Calu3 (cell line): ENCODE measurements at regions not wholly inside any gene's neighbourhood (a gene's known extent, or its start where the extent isn't known, plus 50 kb on each side); places are given as distances from the start of the nearest gene placed in this dataset.

ENCODE experiments used
- BruUV-seq: library from RNA; stranded (reverse); fragments of 400-500 nt; replicated peaks from 2 replicates; lab custom pipeline; 2021; lab: Mats Ljungman, UMichigan
- CTCF ChIA-PET: fragments of 300-600 bp; sonication (Branson Sonifier 250); formaldehyde crosslinking; loops from one replicate; lab custom pipeline; 2022; ENCODE audit warnings: antibody characterized with exemption; lab: Charles Lee
- DNase-seq: peaks from one replicate; pipeline ENCODE4 v3.0.0; 2022
- H3K27ac Mint-ChIP-seq: one replicate; pipeline ENCODE4 v1.8.0; 2022; ENCODE audit warnings: mixed read lengths; ENCODE audit not compliant: unreplicated experiment
- H3K27me3 Mint-ChIP-seq: one replicate; pipeline ENCODE4 v1.8.0; 2022; ENCODE audit warnings: mixed read lengths; ENCODE audit not compliant: unreplicated experiment
- H3K36me3 Mint-ChIP-seq: one replicate; pipeline ENCODE4 v1.8.0; 2022; ENCODE audit warnings: mild to moderate bottlenecking, moderate library complexity, mixed read lengths; ENCODE audit not compliant: insufficient read depth, unreplicated experiment
- H3K4me1 Mint-ChIP-seq: one replicate; pipeline ENCODE4 v1.8.0; 2022; ENCODE audit warnings: mild to moderate bottlenecking, low read depth, mixed read lengths; ENCODE audit not compliant: unreplicated experiment
- H3K4me3 Mint-ChIP-seq: one replicate; pipeline ENCODE4 v1.8.0; 2022; ENCODE audit warnings: mild to moderate bottlenecking, low read depth, moderate library complexity, mixed read lengths; ENCODE audit not compliant: unreplicated experiment
- H3K9me3 Mint-ChIP-seq: one replicate; pipeline ENCODE4 v1.8.0; 2022; ENCODE audit warnings: low read depth, mixed read lengths; ENCODE audit not compliant: unreplicated experiment
- CTCF ChIP-seq: fragments of 200-600 bp; IDR thresholded peaks from one replicate; pipeline ENCODE4 v1.8.0; 2022; ENCODE audit warnings: antibody characterized with exemption; ENCODE audit not compliant: unreplicated experiment
- intact Hi-C: fragments of 100-400 bp; cut with micrococcal nuclease; formaldehyde crosslinking; loops from one replicate; pipeline ENCODE4 v1.10.0; 2022; ENCODE audit not compliant: unreplicated experiment

GRCh38 chr13:99811067-99811700 lies 160.4 kb downstream of the ZIC5 start:
- Mint-ChIP-seq H3K4me3 (no peak overlapping the region), H3K27ac (no peak overlapping the region), H3K4me1 (peaks cover 9% of the 10 kb centered on the region), H3K27me3 (no peaks in the 10 kb centered on the region), H3K36me3 (no peaks in the 10 kb centered on the region), H3K9me3 (no peaks in the 10 kb centered on the region)
- no TSS peak for BruUV-seq
- CTCF ChIA-PET, result no interaction called here
- no peak for DNase-seq
- no peak for TF ChIP-seq CTCF
- intact Hi-C loops, result no loop called here

- H3K27me3 Mint-ChIP-seq, result no peaks in the 10 kb centered on the region
- H3K4me1 Mint-ChIP-seq, result peaks cover 9% of the 10 kb centered on the region
- H3K27ac Mint-ChIP-seq, result no peak overlapping the region
- no peaks in the 10 kb centered on the region for H3K36me3 Mint-ChIP-seq
- H3K9me3 Mint-ChIP-seq, result no peaks in the 10 kb centered on the region
- intact Hi-C loops, result no loop called here
- no peak for DNase-seq
- no peak overlapping the region for H3K4me3 Mint-ChIP-seq
- CTCF ChIA-PET, result no interaction called here
- TF ChIP-seq CTCF, result no peak
- no TSS peak for BruUV-seq
Measured at GRCh38 chr13:99809926-99810325, 161.6 kb downstream of the ZIC5 start.

- DNase-seq, result no peak
- TF ChIP-seq CTCF, result no peak
- BruUV-seq, result no TSS peak
- Mint-ChIP-seq H3K27ac (no peak overlapping the region), H3K9me3 (no peaks in the 10 kb centered on the region), H3K4me3 (no peak overlapping the region), H3K36me3 (no peaks in the 10 kb centered on the region), H3K27me3 (no peaks in the 10 kb centered on the region), H3K4me1 (peaks cover 9% of the 10 kb centered on the region)
- intact Hi-C loops, result no loop called here
- CTCF ChIA-PET, result no interaction called here
Measured at GRCh38 chr13:99809496-99809895, 162.1 kb downstream of the ZIC5 start.

GRCh38 chr13:99808786-99809185 lies 162.8 kb downstream of the ZIC5 start:
- BruUV-seq, result no TSS peak
- Mint-ChIP-seq H3K36me3 (no peaks in the 10 kb centered on the region), H3K27me3 (no peaks in the 10 kb centered on the region), H3K4me3 (no peak overlapping the region), H3K27ac (no peak overlapping the region), H3K9me3 (no peaks in the 10 kb centered on the region), H3K4me1 (peaks cover 9% of the 10 kb centered on the region)
- intact Hi-C loops, result no loop called here
- TF ChIP-seq CTCF, result no peak
- DNase-seq, result no peak
- CTCF ChIA-PET, result no interaction called here
